SHP77 (cell line): ENCODE measurements at regions not wholly inside any gene's neighbourhood (a gene's known extent, or its start where the extent isn't known, plus 50 kb on each side); places are given as distances from the start of the nearest gene placed in this dataset.

ENCODE experiments used
- DNase-seq, 2 experiments: peaks; one replicate each; lab custom pipeline; 2025; lab: John Stamatoyannopoulos, UW

DNA sequence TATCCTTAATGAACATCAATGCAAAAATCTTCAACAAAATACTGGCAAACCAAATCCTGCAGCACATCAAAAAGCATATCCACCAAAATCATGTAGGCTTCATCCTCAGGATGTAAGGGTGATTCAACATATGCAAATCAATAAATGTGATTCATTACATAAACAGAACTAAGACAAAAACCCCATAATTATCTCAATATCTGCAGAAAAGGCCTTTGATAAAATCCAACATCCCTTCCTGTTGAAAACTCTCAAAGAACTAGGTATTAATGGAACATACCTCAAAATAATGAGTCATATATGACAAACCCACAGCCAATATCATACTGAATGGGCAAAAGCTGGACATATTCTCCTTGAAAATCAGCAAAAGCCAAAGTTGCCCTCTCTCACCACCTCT lies 54.6 kb upstream of the DEPDC1 start:
- DNase-seq = no peak

DNA sequence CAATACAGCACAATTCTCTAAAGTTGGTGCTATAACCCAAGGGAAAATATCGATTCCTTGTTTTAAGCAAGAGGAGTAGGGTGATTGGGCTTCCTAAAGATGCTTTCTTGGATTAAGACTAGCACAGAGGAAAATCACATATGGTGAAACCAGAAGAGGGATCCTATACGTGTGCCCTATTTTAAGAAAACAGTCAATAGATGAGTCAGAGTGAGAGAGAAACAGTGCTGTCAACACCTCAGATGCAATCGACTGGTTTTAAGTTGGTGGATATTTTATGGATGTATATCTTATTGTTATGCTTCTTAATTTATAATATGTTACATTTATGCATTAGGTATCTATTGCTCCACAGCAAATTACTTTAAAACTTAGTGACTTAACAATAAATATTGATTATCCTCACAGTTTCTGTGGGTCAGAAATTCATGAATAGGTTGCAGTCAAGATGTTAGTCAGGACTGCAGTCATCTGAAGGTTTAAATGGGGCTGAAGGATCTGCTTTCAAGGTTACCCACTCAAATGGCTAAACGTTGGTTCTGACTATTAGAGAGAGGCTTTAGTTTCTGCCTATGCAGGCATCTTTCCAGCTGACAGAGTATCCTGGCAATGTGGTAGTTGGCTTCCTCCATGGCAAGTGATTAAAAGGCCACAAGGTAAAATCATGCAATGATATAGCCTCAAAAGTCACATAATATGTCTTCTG lies 61.6 kb upstream of the DEPDC1 start:
- no peak for DNase-seq

DNA sequence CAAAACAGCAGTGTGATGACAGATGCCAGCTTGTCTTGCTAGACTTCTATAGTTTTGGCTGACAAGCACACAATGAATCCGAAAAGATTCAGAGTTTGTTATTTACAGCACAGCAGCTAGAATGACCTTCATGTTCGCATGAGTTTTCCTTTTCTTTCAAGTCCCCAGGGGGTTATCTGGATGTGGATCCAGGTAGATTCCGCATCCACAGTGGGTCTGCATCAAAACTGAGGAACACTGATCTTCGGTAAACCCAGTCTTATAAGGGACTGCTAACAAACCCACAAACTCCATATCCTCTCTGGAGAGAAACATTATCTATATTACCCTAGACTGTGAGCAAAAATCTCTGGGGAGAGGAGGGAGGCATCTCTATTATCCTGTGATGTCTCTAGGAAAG lies 69.0 kb upstream of the DEPDC1 start:
- DNase-seq = no peak

DNA sequence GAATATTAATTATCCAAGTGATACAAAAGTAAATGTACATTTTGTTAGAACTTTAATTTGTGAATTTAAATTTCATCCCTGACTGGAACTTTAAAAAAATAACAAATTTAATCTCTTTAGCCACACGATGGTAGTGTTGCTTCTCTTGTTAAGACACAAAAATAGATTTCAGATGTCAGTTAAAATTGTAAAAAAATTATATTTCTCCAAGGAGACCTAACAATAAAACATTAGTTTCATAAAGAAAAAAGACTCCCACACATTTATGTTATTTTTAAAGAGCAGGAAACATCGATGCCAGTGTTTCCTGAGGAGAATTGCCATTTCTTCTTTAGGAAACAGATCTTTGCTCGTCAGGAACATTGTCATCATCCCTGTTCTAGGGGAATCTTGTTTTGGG lies 74.0 kb upstream of the DEPDC1 start:
- DNase-seq = no peak

DNA sequence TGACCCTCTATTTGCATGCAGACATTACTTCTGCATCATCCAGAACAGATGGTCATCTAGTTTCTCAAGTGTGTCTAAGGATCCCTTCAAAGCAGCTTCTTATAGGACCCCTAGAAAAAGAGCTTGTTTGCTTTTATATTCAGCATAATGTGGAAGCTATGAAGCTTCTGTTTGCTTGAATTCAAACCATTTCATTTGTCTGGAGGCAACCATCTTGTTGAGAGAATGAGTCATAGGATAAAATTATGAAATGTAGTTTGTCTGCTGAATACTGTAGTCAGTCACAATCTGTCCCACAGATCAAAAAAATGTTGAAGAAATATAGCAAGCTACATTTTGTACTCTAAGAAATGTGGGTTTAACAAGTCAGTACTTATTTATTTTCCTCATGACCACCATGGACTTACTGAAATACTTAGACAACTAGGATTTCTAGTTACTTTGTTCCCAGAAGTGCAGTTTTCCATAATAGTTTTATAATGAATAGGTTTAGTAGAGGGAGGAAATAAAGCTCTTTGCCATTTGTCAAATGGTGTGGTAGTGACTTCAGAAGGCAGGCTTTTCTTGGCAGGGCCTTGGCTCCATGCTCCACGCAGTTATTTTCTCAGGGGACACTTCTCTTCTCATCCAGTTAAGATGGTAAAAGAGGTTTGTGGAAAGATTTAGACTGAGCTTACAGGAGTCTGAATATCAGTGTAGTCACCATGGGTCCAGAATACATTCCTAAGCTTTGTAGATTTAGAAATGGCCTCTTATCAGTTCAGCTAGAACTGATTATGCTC lies 74.8 kb upstream of the DEPDC1 start:
- DNase-seq = no peak

DNA sequence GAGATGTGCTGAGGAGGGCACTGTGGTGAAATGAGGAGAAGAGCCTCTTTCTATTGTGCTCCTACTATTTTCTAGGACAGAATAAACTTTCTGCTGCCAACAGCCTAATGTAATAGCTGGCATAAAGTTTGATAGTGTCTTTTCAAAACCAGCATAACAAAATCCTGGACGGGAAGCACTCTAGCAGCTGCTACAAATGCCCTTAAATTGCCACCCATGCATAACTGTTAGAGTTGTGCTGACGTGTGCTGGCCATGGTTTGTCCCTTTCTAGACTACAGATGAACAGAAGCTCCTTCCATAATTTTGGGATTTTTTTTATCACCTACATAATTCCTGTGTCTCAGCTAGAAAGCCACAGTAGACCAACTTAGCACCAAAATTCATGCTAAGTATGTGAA lies 88.5 kb upstream of the DEPDC1 start:
- peak in 1 of 2 experiments; percentile 16 for DNase-seq

DNA sequence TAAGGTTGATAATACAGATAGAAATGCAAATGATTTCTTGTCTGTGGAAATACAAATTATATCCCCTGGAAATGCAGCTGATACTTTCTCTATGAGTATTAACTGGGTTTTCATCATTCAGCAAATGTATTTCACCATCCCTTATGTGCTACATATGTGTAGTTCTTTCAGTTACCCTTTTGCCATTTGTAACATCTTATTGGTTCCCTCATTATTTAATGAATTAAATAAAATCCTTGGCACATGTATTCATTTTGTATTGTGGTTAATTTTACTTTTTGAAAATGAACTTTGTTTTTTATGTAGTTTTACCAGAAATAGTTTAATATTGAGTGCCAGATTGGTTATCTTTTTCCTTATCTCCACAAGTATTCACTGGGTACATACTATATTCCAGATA lies 89.9 kb upstream of the DEPDC1 start:
- no peak for DNase-seq

DNA sequence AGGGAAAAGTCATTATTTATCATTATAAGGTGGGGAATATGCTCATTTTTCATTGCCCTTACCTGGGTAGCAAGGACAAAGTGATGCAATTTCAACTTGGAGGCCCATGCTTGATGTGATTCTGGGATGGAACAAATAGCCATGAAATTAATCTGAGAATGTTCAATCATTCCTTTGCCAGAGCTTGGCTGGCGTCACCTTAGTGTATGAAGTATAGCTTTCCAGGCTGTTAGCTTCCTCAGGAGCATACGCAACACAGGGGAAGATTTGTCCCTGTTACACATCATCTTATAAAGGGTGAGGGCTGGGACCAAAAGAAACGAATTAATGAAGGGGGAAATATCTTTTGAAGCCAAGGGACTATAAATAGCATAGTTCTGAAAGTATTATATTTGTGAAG lies 91.4 kb upstream of the DEPDC1 start:
- no peak for DNase-seq

DNA sequence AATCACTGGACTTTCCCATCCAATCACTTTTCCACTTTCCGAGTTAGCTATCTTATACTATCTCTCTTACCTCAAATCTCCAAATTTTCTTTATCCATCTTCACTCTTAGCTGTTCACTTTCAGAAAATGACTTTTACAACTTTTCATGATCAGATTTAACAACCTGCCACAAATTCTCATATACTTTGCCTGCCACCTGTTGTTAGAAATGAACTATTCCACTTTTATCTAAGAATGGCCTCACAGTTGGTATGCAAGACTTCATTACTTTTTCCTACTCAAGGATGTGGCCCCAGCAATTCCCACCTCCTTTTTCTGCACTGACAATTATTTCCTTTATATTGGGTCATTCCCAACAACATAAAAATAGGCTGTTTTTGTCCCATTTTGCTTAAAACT lies 93.6 kb upstream of the DEPDC1 start:
- no peak for DNase-seq

DNA sequence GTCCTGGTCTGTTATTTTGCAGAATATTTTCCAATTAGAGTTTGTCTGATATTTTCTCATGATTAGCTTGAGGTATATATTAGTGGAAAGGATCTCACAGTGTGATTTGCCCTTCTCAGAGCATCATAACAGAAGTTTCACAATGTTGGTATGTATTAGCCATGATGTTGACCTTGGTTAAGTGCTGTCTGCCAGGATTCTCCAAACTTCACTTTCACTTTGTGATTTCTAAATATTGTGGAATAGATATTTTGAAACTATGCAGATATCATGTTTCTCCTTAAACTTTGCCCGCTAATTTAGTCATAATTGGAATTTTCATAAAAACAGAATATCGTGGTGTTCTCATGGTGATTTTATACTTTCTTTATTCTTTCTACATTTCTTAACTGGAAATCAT lies 98.0 kb upstream of the DEPDC1 start:
- no peak for DNase-seq

DNA sequence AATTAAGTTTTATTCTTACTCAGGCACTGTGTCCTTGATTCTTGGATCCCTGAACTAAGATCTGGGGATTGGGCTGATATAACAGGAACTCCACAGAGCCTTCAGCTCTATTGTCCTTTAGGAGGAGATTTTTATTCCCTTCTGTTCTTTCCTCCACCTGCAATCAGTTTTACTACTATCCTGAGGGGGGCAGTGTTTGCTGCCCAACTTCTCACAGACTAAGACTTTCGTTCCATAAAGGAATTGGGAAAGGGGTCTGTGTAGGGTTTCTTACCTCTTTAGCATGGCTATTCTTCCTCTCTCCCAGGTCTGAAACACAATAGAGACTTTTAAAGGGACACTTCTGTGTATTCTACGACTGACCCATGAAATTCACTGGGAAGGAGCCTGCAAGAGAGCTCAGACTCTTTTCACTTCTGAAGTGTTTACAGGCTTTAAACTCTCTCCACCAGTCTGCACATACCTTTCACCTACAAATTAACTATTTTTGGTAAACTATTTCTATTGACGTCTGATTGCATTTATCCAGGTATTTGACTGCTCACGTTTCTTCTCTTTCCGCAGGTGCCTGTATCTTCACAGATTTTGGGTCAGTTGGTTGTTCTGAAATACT lies 103.3 kb upstream of the DEPDC1 start:
- no peak for DNase-seq

DNA sequence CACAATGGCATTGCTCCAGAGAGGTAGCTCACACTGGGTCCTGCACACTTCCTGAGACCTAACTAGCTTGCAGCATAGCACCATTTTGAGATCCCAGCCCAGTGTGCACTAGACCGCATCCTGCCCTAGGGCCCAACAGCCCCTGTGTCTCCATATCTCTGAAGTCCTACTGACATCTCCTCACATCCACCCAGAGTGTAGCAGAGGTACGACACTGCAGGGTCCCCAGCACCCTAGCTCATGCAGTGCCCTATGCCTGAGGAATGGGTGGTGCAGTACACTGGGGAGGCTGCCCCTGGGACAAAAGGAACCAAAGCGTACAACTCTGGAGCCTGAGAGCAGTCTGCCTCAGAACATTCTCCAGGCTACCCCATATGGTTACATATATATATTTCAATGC lies 111.4 kb upstream of the DEPDC1 start:
- DNase-seq = no peak

DNA sequence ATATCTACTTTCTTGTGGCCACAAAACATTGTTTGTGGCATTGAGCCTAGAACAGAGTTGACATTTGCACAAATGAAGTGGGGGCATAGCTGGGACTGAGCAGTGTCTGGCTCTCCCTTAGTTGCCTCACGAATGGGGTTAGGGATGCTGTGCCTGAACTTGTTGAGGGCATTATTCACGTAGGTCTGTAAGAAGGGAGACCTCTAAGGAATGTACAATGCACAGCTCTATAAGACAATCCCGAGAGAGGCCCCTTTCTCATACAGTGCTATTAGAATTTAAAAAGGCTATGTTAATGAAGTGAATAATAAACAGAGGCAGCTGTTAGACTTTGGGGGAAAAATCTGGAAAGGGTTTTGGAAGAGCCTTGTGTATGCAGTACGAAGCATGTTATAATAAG lies 118.4 kb upstream of the DEPDC1 start:
- no peak for DNase-seq

DNA sequence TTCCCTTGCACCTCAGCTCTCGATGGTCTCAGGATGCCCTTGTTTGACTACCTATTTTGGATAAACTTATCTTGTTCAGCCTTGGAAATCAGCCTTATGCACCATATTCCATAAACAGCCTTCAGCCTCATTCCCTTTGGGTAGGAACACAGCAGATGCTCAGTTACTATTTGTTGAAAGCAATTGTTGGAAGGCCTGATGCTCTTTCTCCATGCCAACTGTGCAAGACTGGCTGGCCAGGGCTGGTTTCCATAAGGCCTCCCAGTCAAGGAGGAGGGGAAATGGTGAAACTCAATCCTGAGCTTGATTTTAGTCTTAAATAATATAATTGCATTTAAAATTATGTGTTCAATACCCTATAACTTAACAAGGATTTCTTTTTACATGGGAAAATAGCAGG lies 121.1 kb upstream of the DEPDC1 start:
- DNase-seq = no peak

DNA sequence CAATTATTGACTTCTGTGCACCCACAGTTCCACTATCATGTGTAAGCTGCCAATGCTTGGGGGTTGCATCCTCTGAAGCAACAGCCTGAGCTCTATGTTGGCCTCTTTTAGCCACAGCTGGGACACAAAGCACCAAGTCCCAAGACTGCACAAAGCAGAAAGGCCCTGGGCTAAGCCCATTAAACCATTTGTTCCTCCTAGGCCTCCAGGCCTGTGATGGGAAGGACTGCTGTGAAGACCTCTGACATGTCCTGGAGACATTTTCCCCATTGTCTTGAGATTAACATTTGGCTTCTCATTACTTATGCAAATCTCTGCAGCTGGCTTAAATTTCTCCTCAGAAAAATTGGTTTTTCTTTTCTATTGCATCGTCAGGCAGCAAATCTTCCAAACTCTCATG lies 123.7 kb upstream of the DEPDC1 start:
- no peak for DNase-seq

DNA sequence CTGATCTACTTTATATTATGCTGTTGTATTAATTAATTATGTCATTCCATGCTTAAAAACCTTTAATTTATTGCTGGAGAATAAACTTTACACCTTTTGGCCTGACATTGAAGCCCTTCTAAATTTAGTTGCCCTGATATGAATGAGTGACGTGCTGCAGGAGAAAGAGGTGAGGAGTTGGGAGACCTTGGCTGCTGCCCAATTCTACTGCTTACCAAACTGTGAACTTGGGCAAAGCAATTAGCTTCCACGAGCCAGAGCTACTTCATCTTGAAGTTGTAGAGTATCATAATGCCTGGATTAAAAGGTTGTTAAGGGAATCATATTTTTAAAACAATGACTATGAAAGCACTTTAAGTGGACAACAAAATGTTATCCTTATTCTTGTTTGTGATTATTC lies 126.8 kb upstream of the DEPDC1 start:
- DNase-seq = no peak

DNA sequence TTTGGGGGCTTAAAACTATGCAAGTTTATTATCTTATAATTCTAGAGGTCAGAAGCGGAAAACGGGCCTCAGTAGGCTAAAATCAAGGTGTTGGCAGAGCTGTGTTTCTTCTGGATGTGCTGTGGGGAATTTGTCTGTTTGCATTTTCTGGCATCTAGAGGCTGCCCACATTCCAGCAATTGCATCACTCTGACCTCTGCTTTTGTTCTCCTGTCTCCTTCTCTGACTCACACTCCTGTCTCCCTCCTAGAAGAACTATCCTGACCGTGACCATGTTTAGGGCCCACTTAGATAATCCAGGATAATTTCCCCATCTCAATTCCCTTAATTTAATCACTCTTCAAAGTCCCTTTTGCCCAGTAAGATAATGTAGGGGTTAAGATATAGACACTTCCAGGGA lies 127.4 kb upstream of the DEPDC1 start:
- DNase-seq = no peak

DNA sequence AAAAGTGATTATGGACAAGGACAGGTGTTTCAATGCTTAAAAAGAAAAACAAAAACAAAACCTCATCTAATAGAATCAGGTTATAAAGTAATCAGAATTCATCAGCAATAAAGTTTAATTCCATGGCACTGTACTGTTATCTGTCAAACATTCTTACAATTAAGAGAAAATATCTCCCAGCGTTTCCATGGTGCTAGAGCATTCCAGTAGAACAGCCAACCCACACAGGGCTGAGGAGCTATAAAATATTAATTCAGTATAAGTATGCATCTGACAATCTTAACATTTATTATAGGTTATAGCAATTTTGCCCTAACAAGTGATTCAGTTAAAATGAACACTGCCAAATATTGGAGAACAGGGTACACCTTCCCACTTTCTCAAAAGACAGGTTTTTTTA lies 128.7 kb upstream of the DEPDC1 start:
- no peak for DNase-seq

DNA sequence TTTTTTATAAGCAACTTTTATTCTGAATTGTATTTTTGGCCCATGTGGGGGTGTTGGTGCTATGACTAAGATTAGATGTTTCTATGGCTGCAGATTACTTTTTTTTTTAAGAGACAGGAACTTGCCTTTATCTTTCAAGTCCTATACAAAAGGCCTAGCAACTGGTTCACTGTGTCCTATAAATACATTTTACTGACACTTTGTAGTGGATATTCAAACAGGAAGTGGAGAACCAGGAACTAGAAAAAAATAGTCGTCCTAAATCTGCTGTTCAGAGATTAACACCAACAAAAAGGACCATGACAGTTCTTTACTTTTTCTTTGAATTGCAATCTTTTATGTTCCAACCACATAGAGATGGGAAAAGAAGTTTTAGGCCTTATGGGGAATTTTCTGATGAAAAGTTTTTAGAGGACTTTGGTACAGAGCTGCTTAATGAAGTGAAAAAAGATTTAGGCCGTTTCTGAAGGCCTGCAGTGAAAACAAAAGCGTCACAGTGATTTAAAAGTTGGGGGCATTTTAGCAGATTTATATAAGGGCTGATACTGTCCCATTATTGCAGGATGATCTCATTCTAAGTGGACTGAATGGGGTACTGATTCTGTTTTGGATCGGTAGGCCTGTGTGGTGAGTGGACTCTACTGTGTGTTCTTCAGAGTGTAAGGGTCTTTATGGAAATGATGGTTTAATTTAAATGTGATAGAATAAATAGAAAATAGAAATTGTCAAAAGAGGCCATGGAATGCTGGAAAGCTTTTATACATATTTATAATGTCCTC lies 136.4 kb upstream of the DEPDC1 start:
- DNase-seq = no peak

DNA sequence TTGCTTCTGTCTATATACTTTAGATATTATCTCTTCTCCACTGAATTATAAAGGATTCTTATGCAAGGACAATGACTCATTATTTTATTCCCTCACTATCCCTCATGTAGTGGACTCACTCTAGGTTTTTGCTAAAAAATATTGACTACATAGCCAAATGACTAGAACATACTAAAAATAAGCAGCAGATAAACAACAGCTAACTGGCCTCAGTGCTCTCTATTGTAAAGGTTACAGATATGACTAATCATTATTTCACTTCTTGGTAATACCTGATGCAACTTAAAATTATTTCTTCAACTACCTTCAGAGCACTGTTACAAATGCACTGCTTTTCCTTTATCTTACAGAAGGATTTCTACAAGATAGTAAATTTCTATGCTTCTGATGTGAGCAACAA lies 147.6 kb upstream of the DEPDC1 start:
- DNase-seq = no peak

DNA sequence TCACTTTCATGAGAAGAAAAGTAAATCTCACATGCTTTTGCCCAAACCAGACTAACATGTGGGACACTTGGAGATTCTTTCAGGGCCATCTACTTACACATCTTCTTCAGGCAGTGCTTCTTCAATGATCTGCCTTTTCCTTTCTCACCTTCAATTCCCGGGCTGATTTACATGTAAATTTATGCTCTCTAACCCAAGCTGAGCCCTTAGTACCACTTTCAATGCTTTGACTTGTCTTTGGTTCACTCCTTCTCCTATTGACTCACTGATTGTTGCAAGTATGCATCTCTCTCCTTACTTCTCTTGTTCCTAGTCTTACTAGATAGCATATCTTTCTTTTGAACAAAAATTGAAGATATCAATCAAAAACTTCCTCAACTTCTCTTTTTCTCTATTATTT lies 154.2 kb upstream of the DEPDC1 start:
- no peak for DNase-seq

DNA sequence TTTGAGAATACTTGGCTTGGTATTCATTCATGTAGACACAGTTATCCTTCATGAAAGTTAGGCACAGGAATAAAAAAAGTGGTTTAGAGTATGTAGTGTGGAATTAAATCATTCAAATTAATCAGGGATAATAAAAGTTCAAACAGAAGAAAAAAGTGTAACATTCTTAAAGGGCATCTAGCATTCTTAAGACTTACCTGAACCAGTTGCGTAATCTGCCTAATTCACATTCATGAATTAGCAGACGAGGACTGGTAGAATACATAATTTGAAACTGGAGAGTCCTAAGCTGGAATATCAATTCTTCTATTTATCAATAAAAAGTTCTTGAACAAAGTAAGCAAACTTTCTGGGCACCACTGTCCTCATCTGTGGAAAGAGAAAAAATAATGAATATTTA lies 157.0 kb upstream of the DEPDC1 start:
- DNase-seq = no peak

DNA sequence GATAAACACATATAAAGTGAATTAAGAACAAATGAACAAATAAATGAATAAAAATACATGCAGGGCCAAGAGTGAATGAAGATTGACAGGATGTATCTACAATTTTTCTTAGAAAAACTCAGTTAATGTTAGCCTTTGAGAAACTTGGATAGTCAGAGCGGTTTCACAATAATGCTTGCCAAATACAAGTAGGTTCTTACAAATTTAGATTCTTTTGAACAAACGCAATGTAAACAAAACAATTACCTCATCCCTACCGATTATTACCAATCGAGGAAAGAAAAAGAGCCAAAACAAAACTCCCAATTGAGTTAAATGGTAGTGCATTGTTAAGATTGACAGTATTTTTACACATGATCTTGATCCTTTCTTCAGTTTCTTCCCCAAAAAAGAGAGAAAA lies 176.9 kb upstream of the DEPDC1 start:
- DNase-seq = no peak
